HEK293 (cell line): ENCODE measurements at regions not wholly inside any gene's neighbourhood (a gene's known extent, or its start where the extent isn't known, plus 50 kb on each side); places are given as distances from the start of the nearest gene placed in this dataset.
A peak's percentile ranks its signal among the peaks of the same experiment; 100 is the strongest.

Source experiments
- CTCF ChIA-PET: fragments of 350-600 bp; formaldehyde crosslinking; extraction: SDS; loops from one replicate; lab custom pipeline; 2021; ENCODE audit warnings: antibody characterized with exemption; lab: Yijun Ruan, JAX
- POLR2A ChIA-PET: fragments of 300-600 bp; formaldehyde crosslinking; extraction: SDS; loops from one replicate; lab custom pipeline; 2020; ENCODE audit warnings: antibody characterized with exemption, inconsistent platforms; lab: Yijun Ruan, JAX
- H3K27ac ChIP-seq: fragments of 200-500 bp; sonication (Bioruptor generic); 2 replicates; pipeline ENCODE4 v1.5.1; 2014; ENCODE audit warnings: low read depth, low read length, control low read depth, inconsistent platforms; ENCODE audit errors: extremely low read depth
- H3K36me3 ChIP-seq, 2 experiments: fragments of 200-500 bp in 1 of 2; sonication (Bioruptor generic) in 1 of 2; 1 replicate in 1 of 2; 2 replicates in 1 of 2; pipeline ENCODE4 v1.5.1; 2014 to 2017; ENCODE audit warnings: inconsistent platforms in 2 of 2, low read length in 2 of 2; ENCODE audit not compliant: control insufficient read depth in 2 of 2, insufficient read depth in 1 of 2
- H3K4me1 ChIP-seq: fragments of 200-500 bp; sonication (Bioruptor generic); 2 replicates; pipeline ENCODE4 v1.5.1; 2014; ENCODE audit warnings: mild to moderate bottlenecking, low read length, inconsistent platforms; ENCODE audit not compliant: control insufficient read depth, insufficient read depth
- H3K4me3 ChIP-seq: 2 replicates; pipeline ENCODE4 v1.5.1; 2011; ENCODE audit warnings: low read depth, mild to moderate bottlenecking, control low read depth, low read length, moderate library complexity
- H3K9me3 ChIP-seq: fragments of 200-500 bp; sonication (Bioruptor generic); 2 replicates; pipeline ENCODE4 v1.5.1; 2014; ENCODE audit warnings: low read depth, low read length, inconsistent platforms; ENCODE audit not compliant: control insufficient read depth, insufficient read depth
- EGR2 ChIP-seq: fragments of 450-650 bp; formaldehyde crosslinking; IDR thresholded peaks from 2 replicates; pipeline ENCODE4 v1.5.1; 2016; ENCODE audit warnings: low read depth, missing biosample characterization, missing genetic modification characterization
- KLF8 ChIP-seq: fragments of 450-650 bp; formaldehyde crosslinking; IDR thresholded peaks from 2 replicates; pipeline ENCODE4 v1.5.1; 2016; ENCODE audit warnings: missing biosample characterization, missing genetic modification characterization
- KLF9 ChIP-seq: fragments of 450-650 bp; formaldehyde crosslinking; IDR thresholded peaks from 2 replicates; pipeline ENCODE4 v1.5.1; 2016; ENCODE audit warnings: missing biosample characterization, missing genetic modification characterization, low read depth
- RBAK ChIP-seq: fragments of 450-650 bp; formaldehyde crosslinking; IDR thresholded peaks from 2 replicates; pipeline ENCODE4 v1.5.1; 2016; ENCODE audit warnings: missing biosample characterization, missing genetic modification characterization
- SP3 ChIP-seq: fragments of 450-650 bp; formaldehyde crosslinking; IDR thresholded peaks from 2 replicates; pipeline ENCODE4 v1.5.1; 2016; ENCODE audit warnings: missing biosample characterization, missing genetic modification characterization
- TRIM28 ChIP-seq: IDR thresholded peaks from 2 replicates; pipeline ENCODE4 v1.6.1; 2011; ENCODE audit warnings: low read length, control low read depth, borderline replicate concordance
- ZBTB44 ChIP-seq: fragments of 450-650 bp; IDR thresholded peaks from 2 replicates; pipeline ENCODE4 v1.5.1; 2018; ENCODE audit warnings: missing biosample characterization, mild to moderate bottlenecking, missing genetic modification characterization
- ZFHX2 ChIP-seq: fragments of 450-650 bp; formaldehyde crosslinking; conservative IDR thresholded peaks from 2 replicates; pipeline ENCODE4 v1.5.1; 2016; ENCODE audit warnings: missing biosample characterization, missing genetic modification characterization
- ZNF18 ChIP-seq: fragments of 450-650 bp; formaldehyde crosslinking; IDR thresholded peaks from 2 replicates; pipeline ENCODE4 v1.5.1; 2016; ENCODE audit warnings: missing biosample characterization, missing genetic modification characterization
- ZNF221 ChIP-seq: fragments of 450-650 bp; formaldehyde crosslinking; IDR thresholded peaks from 2 replicates; pipeline ENCODE4 v1.5.1; 2017; ENCODE audit warnings: missing biosample characterization, missing genetic modification characterization, borderline replicate concordance
- ZNF26 ChIP-seq: fragments of 450-650 bp; formaldehyde crosslinking; IDR thresholded peaks from 2 replicates; pipeline ENCODE4 v1.5.1; 2016; ENCODE audit warnings: missing biosample characterization, missing genetic modification characterization
- ZNF404 ChIP-seq: fragments of 450-650 bp; formaldehyde crosslinking; IDR thresholded peaks from 2 replicates; pipeline ENCODE4 v1.5.1; 2017; ENCODE audit warnings: missing biosample characterization, missing genetic modification characterization
- ZNF529 ChIP-seq: fragments of 450-650 bp; formaldehyde crosslinking; IDR thresholded peaks from 2 replicates; pipeline ENCODE4 v1.5.1; 2017; ENCODE audit warnings: missing genetic modification characterization, missing biosample characterization; ENCODE audit not compliant: insufficient replicate concordance
- ZNF664 ChIP-seq: fragments of 450-650 bp; formaldehyde crosslinking; IDR thresholded peaks from 2 replicates; pipeline ENCODE4 v1.5.1; 2016; ENCODE audit warnings: missing biosample characterization, missing genetic modification characterization
- ZNF707 ChIP-seq: fragments of 450-650 bp; formaldehyde crosslinking; IDR thresholded peaks from 2 replicates; pipeline ENCODE4 v1.5.1; 2016; ENCODE audit warnings: missing biosample characterization, missing genetic modification characterization
- ZNF830 ChIP-seq: fragments of 450-650 bp; IDR thresholded peaks from 2 replicates; pipeline ENCODE4 v1.5.0; 2018; ENCODE audit warnings: missing biosample characterization, missing genetic modification characterization, low read depth, mild to moderate bottlenecking, moderate library complexity
- TF ChIP-seq, protein P1 (sequence below): fragments of 450-650 bp; formaldehyde crosslinking; IDR thresholded peaks from 2 replicates; pipeline ENCODE4 v1.5.1; 2016; ENCODE audit warnings: missing biosample characterization, missing genetic modification characterization

DNA sequence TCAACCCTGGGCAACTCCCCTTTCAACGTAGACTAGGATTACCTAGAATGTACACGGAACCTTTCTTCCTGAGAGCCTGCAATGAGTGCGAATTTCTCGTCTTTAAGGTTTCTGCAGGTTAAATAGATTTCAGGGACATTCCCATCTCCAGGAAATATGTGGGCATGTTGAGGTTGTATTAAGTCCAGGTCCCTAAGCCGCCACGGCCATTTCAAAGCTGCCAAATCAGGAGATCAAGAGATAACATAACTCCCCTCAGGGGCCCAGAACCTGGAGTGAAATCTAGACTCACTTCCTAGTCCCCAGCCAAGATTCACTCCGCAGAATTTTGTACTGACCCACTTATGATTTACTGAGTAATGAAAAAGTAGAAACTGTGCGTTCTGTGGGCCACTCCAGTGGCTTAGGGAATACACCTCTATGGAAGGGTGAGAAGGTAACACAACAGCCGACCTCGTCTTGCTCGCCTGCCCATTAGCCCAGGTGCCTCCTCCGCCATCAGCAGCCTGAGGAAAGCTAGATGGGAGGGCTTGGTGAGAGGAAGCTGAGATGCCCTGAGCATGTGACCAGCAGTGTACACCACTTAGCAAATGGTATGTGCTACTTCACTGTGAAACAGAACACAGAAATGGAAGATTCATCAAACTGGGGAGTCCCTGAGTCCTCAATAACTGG lies 98.5 kb upstream of the SOX1 start (continued):
- TF ChIP-seq RBAK (tag by site-specific recombination), result no peak

- CTCF ChIA-PET, result interaction anchor here (0.6 kb wide), 1 partner anchor 32 kb away, joined by 3 read pairs; no protein-coding TSS in a partner anchor
- Histone ChIP-seq H3K27ac (no peak overlapping the region), H3K36me3 (no peaks in the 10 kb centered on the region), H3K4me3 (no peak overlapping the region), H3K9me3 (no peaks in the 10 kb centered on the region), H3K4me1 (no peaks in the 10 kb centered on the region)
- TF ChIP-seq ZNF26 (tag by site-specific recombination) (no peak), KLF8 (tag by site-specific recombination) (no peak), ZNF664 (tag by site-specific recombination) (no peak), SP3 (no peak), ZBTB44 (tag by site-specific recombination) (no peak), ZNF221 (no peak), ZNF707 (tag by site-specific recombination) (no peak), ZNF18 (tag by site-specific recombination) (no peak), KLF9 (tag by site-specific recombination) (no peak), ZNF404 (tag by site-specific recombination) (no peak), ZNF529 (tag by site-specific recombination) (no peak), ZNF830 (tag by site-specific recombination) (no peak)
- TF ChIP-seq, protein P1, sequence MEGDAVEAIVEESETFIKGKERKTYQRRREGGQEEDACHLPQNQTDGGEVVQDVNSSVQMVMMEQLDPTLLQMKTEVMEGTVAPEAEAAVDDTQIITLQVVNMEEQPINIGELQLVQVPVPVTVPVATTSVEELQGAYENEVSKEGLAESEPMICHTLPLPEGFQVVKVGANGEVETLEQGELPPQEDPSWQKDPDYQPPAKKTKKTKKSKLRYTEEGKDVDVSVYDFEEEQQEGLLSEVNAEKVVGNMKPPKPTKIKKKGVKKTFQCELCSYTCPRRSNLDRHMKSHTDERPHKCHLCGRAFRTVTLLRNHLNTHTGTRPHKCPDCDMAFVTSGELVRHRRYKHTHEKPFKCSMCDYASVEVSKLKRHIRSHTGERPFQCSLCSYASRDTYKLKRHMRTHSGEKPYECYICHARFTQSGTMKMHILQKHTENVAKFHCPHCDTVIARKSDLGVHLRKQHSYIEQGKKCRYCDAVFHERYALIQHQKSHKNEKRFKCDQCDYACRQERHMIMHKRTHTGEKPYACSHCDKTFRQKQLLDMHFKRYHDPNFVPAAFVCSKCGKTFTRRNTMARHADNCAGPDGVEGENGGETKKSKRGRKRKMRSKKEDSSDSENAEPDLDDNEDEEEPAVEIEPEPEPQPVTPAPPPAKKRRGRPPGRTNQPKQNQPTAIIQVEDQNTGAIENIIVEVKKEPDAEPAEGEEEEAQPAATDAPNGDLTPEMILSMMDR (tag by site-specific recombination), result no peak
- POLR2A ChIA-PET, result no interaction called here
Measured at GRCh38 chr13:111969551-111970135, 97.3 kb upstream of the SOX1 start.

GRCh38 chr13:111970494-111971141 lies 96.3 kb upstream of the SOX1 start:
- CTCF ChIA-PET, result no interaction called here
- no peaks in the 10 kb centered on the region for H3K9me3 ChIP-seq
- no peak overlapping the region for H3K27ac ChIP-seq
- no peak overlapping the region for H3K4me3 ChIP-seq
- no peaks in the 10 kb centered on the region for H3K4me1 ChIP-seq
- TF ChIP-seq TRIM28, result no peak
- peak; percentile 71 for TF ChIP-seq ZFHX2 (tag by site-specific recombination)
- peak; percentile 51 for TF ChIP-seq EGR2
- no peaks in the 10 kb centered on the region for H3K36me3 ChIP-seq
- POLR2A ChIA-PET, result no interaction called here
